SHP77 (cell line): ENCODE measurements at regions not wholly inside any gene's neighbourhood (a gene's known extent, or its start where the extent isn't known, plus 50 kb on each side); places are given as distances from the start of the nearest gene placed in this dataset.

Experiments used
- DNase-seq, 2 experiments: peaks; one replicate each; lab custom pipeline; 2025; lab: John Stamatoyannopoulos, UW

DNA sequence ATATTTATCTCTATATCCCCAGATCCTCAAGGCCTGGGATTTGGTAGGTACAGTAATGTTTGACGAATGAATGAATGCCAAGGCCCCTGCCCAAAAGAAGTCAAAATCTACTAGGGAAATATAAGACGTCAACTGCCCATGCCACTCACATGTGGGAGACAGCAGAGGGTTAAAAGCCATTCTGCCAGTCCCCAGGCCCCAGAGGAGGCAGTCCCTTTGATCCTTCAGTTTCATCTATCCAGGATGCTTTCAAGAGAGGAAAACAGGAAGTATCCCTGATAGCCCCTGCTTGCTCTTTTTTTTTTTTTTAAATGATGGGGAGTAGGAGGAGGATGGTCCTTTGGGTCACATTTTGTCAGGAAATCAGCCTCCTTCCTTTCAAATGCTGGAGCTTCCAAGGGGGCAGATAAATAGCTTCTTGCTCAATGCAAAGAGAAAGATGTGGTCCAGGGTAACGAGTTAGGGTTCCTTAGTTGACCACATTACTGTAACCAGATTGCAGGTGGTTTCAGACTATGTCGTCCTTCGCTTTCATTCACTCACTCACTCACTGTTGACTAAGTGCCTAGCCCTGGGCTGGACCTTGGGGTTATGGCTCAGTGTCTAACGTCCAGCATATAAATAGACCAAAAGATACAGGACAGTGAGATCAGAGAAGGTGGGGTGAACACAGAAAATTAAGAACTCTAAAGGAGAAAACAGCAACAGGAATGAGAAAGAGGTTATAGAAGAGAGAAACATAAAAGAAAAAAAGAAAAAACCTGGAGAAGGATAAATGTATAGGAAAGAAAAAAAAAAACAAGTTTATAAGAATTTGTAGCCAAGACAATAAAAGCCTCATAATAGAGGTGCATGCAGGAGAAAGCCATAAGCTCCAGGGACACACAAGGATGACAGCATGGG lies 64.6 kb upstream of the PIM1 start:
- no peak for DNase-seq

DNA sequence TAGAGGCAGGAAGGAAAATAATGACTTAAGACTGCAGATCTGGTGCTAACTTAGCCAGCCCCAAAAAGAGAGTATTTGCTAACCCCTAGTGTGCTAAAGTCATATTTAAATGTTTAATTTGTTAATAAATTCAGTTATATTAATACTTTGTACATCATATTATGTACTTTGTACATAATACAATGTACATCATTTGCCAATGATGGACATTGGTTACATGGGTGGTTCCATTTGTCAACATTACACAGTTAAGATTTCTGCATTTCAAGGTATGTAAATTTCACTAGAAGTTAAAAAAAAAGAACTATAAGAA lies 63.9 kb upstream of the PIM1 start:
- no peak for DNase-seq

DNA sequence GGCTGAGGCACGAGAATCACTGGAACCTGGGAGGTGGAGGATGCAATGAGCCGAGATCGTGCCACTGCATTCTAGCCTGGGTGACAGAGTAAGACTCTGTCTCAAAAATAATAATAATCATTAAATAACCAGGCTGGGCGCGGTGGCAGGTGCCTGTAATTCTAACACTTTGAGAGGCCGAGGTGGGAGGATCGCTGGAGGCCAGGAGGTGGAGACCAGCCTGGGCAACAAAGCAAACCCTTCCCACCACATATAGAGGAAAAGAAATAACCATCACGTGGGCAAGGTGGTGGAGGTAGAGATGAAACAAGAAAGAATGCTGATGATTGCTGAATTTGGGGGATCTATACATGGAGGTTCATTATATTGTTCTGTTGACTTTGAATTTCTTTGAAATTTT lies 63.4 kb upstream of the PIM1 start:
- no peak for DNase-seq

DNA sequence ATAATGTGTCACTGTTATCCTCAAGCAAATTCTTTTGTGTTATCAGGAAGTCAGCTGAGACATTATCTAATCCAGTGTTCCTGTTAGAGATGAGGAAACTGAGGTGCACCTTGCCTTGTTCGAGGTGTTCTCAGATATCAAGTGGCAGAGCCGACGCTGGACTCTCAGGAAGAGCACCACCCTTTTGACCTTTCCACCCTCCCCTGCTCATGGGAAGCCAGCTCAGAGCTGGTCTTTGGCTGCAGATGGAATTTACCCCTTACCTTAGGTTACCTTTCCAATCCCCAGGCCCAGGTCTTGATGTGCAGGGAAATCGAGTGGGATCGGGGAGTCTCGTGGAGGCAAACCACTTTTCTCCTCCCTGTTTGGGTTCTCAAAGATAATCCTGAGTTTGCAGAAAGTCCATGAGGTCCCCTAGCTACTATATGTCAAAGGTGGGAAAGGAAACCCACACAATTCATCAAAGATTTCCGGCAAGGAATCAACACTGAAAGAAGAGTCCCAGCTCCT lies 62.9 kb upstream of the PIM1 start:
- no peak for DNase-seq

DNA sequence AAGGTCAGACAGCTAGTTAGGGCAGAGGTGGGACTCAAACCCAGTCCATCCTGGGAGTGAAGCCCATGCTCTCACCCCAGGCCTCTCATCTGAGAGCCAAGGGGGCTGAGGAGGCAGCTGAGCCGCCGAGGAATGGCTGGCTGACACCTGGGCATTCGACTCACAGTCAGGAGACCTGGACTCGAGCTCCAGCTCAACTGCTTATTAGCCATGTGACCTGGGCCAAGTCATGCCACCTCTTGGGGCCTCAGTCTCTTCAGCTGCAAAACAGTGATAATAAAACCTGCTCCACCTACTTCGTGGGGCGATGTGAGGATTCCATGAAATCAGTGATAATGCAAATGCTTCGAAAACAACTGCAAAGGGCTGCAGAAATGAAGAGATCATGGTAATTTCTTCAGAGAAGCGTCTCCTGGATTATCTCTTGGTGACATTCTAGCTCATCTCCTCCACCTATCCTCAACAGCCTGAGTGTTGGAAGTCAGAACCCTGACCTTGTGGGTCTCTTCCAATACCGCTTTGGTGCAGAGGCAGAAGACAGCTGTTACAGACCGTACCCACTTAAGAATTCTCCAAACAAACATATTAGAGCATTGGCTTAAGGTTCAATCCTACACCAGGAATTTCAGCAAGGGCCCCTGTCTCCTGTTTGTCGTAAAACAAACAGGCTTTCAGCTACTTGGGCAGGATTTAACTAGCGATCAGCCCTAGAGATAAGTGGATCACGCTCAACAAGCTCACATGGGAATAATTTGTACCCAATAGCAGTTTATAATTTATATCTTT lies 60.0 kb upstream of the PIM1 start:
- no peak for DNase-seq

DNA sequence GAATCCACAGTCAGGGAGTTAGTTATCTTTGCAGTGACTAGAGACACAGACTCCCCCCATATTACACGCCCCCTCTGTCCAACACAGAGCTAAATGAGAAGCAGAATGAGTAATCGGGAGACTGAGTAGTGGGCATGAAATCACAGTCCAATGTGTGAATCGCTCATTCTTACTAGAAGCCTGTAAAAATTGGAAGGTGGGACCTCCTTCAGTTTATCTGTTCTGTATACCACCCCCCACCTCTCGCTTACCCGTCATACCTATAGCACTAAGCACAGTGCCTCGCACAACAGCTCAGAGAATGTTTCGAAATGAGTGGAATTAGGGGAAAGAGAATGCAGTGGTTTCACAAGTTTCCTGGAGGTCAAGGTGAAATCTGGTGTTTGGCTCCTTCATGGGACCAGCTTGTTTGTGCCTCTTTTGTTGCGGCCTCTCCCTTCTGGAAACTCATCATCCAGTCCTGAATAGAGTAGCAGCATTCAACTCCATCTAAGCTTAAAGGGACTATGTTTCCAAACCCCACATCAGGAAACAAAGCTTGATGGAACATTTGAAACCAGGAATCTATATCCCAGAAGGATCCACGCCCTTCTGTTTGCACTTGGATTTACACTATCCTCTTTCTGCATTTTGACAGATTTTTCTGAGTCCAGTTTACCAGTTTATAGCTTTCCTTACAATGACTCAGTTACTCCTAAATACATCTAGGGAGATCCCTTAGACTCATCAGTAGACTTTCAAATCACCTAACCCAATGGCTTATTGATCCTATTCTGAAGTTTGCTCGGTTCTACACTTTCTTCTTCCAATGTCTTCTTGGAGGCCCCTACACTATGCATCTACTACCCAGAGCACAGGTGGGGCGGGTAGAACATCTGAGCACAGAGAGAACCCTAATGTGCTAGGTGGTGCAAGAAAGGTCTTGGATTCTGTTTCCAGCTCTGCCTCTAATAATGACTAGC lies 59.2 kb upstream of the PIM1 start:
- no peak for DNase-seq

DNA sequence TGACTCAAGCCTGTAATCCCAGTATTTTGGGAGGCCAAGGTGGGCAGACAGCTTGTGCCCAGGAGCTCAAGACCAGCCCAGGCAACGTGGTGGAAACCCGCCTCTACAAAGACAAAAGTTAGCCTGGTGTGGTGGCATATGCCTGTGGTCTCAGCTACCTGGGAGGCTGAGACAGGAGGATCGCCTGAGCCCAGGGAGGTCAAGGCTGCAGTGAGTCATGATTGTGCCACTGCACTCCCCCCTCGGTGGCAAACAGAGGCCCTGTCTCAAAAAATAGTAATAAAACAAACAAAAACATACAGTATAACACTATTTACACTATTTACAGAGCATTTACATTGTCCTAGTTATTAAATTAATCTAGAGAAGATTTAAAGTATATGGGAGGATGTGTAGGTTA lies 56.0 kb upstream of the PIM1 start:
- no peak for DNase-seq

DNA sequence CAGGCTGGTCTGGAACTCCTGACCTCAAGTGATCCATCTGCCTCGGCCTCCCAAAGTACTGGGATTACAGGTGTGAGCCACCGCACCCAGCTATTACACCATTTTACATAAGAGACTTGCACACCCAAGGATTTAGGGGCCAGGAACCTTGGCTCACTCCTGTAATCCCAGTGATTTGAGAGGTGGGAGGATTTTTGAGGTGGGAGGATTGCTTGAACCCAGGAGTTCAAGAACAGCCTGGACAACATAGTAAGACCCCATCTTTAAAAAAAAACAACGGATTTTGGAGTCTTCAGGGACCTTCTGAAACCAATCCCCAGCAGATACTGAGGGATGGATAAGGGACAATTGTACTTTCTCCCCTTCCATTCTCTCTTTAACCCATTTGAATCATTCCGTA lies 55.3 kb upstream of the PIM1 start:
- DNase-seq, result no peak

DNA sequence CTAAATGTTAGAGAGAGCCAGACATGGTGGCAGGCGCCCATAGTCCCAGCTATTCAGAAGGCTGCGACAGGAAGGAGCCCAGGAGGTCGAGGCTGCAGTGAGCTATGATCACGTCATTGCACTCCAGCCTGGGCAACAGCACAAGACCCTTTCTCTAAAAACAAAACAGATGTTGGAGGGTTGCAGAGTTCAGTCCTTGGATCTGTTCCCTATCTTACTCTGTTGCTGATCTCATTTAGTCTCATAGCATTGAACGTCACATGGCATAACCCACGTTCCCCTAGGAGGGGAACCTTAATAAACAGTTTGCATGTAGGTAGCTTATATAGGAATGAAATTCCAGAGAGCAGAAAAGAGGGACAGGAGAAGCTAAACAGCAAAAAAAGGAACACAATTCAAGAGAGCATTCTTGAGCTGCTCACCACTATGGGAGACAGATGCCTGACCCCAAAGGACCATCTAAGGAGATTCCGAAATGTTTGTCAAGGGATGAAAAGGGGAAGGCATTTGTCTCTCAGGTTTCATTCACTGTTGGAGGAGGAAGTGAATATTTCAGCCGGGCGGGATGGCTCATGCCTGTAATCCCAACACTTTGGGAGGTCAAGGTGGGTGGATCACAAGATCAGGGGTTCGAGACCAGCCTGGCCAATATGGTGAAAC lies 54.6 kb upstream of the PIM1 start:
- no peak for DNase-seq

DNA sequence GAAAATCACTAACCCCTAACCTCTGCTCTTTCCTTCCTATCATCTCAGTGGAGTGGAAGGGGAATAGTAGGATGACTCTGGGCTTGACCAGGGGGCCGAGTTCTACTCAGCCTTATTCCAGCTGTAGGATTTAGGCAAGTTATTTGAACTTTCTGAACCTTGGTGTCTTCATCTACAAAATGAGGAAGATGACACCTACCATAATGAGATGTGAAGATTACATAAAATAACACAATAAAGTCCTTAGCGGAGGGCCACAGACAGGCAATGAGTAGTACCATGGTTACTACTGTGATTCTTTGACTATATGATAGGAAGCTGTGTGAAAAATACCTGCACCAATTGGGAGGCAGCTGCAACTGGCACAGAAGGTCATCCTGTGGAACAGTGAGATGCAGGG lies 53.6 kb upstream of the PIM1 start:
- DNase-seq, result no peak

DNA sequence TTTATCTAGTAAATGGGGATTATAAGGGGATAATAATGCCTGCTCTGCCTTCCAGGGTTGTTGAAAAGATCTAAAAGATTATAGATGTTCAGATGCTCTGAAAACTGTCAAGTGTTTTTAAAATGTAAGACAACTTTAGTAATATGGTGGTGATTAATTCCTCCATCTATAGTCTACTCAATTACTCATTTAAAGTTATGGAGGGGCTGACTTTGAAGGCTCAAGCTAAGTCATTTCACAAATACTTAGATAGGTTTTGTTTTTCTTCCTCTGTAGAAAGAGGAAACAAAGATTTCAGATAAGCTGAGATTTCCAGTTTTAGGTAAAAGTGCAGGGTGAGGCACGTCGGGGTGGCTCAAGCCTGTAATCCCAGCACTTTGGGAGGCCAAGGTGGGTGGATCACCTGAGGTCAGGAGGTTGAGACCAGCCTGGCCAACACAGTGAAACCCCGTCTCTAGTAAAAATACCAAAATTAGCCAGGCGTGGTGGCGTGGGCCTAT lies 50.5 kb upstream of the PIM1 start:
- no peak for DNase-seq
